DND-41 (cell line): ENCODE measurements at regions not wholly inside any gene's neighbourhood (a gene's known extent, or its start where the extent isn't known, plus 50 kb on each side); places are given as distances from the start of the nearest gene placed in this dataset.

Experiments used
- ATAC-seq: fragments of 200-7000 bp; cut with Tn5 transposase; 3 replicates; pipeline ENCODE4 v1.9.1; 2021; ENCODE audit warnings: low read depth; ENCODE audit not compliant: insufficient read depth
- DNase-seq: peaks from one replicate; pipeline ENCODE4 v3.0.0-alpha.2; 2020
- H2AFZ ChIP-seq: 2 replicates; pipeline ENCODE4 v1.6.0; 2012; ENCODE audit warnings: low read depth, low read length
- H3K27ac ChIP-seq: 2 replicates; pipeline ENCODE4 v1.5.1; 2012; ENCODE audit warnings: low read length, inconsistent platforms
- H3K27me3 ChIP-seq: fragments of 200-600 bp; sonication (generic); 2 replicates; pipeline ENCODE4 v1.6.0; 2012; ENCODE audit warnings: low read length, mild to moderate bottlenecking, inconsistent platforms; ENCODE audit not compliant: insufficient read depth, poor library complexity
- H3K36me3 ChIP-seq: 2 replicates; pipeline ENCODE4 v1.5.1; 2012; ENCODE audit warnings: low read length, inconsistent platforms; ENCODE audit not compliant: insufficient read depth
- H3K4me1 ChIP-seq: 2 replicates; pipeline ENCODE4 v1.5.1; 2012; ENCODE audit warnings: mild to moderate bottlenecking, low read length; ENCODE audit not compliant: insufficient read depth
- H3K4me2 ChIP-seq: 2 replicates; pipeline ENCODE4 v1.6.0; 2012; ENCODE audit warnings: mild to moderate bottlenecking, moderate library complexity, low read length, inconsistent platforms; ENCODE audit not compliant: insufficient read depth
- H3K4me3 ChIP-seq, 2 experiments: fragments of 200-600 bp in 1 of 2; shearing (Covaris generic) in 1 of 2; 2 replicates each; pipeline ENCODE4 v1.5.1; 2012 to 2016; ENCODE audit warnings: inconsistent platforms in 2 of 2, low read length in 2 of 2, mild to moderate bottlenecking in 2 of 2, low read depth in 1 of 2, moderate library complexity in 1 of 2
- H3K79me2 ChIP-seq: 2 replicates; pipeline ENCODE4 v1.6.0; 2012; ENCODE audit warnings: low read length, inconsistent platforms; ENCODE audit not compliant: insufficient read depth
- H3K9ac ChIP-seq: 2 replicates; pipeline ENCODE4 v1.6.0; 2012; ENCODE audit warnings: low read depth, mild to moderate bottlenecking, inconsistent platforms, low read length, moderate library complexity
- H3K9me3 ChIP-seq: 2 replicates; pipeline ENCODE4 v1.5.1; 2012; ENCODE audit warnings: low read length, moderate library complexity, mild to moderate bottlenecking, inconsistent platforms; ENCODE audit not compliant: insufficient read depth, severe bottlenecking
- H4K20me1 ChIP-seq: 2 replicates; pipeline ENCODE4 v1.6.0; 2012; ENCODE audit warnings: low read length; ENCODE audit not compliant: insufficient read depth
- EZH2 ChIP-seq: IDR thresholded peaks from 3 replicates; pipeline ENCODE4 v1.6.1; 2012; ENCODE audit warnings: borderline replicate concordance, low read depth, mild to moderate bottlenecking, moderate library complexity, low read length, inconsistent platforms; ENCODE audit not compliant: severe bottlenecking
- TF ChIP-seq, protein P1 (sequence below): IDR thresholded peaks from 2 replicates; pipeline ENCODE4 v1.5.1; 2012; ENCODE audit warnings: borderline replicate concordance, low read length, moderate library complexity, mild to moderate bottlenecking; ENCODE audit not compliant: poor library complexity, severe bottlenecking; ENCODE audit errors: extremely low read depth

DNA sequence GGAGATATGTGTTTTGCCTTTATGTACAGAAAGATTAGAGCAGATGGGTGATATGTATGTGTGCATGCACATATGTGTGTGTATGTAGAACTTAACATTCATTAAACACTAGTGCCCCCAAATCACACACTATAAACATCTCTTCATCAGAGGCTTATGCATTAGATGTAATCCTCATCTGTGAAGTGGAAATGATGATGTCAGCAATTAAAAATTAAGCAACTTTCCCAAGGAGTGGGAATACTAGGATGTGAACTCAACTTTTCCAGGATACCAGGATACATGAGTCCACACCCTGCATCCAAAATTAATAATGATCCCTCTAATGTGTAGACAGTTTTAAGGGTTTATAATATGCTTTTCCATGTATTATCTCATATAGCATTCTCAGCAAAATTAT is 127.7 kb upstream of the ADAMTS18 start:
- Histone ChIP-seq H3K27me3 (peaks cover 7% of the 10 kb centered on the region), H3K36me3 (no peaks in the 10 kb centered on the region)

DNA sequence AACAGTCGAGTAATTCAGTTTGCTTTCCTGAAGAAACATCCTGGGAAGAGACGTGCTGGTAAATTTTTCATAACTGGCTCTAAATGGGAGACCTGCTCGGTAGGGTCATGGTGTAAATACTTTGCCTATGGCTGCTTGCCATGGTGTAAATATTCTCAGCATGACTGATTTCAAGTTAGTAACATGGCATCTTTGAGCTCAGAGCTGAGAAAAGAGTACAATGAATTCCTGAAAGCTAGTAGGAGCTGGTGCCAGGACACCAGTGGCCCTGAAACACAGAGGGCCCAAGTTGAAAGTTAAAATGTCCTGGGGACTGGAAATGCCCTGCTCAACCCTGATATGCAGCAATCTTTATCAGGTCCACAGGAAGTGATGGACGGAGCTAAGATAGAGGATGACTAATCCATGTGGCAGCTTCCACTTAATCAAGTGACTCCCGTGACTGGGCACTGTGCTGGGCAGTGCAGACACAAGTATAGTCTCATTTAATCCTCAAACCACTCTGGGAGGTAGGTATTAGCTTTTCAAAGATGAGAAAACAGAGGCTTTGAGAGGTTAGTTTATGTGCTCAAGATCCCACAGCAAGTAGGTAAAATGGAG is 130.1 kb upstream of the ADAMTS18 start:
- Histone ChIP-seq H3K79me2 (no peaks in the 10 kb centered on the region), H3K9me3 (no peaks in the 10 kb centered on the region), H4K20me1 (no peaks in the 10 kb centered on the region), H3K4me2 (no peak overlapping the region), H3K4me3 (no peak overlapping the region), H3K9ac (no peak overlapping the region), H2AFZ (no peak overlapping the region), H3K27me3 (peaks cover 7% of the 10 kb centered on the region), H3K27ac (no peak overlapping the region), H3K4me1 (no peaks in the 10 kb centered on the region), H3K36me3 (no peaks in the 10 kb centered on the region)
- DNase-seq = no peak
- no peak for ATAC-seq
- TF ChIP-seq EZH2 = no peak
- TF ChIP-seq, protein P1, sequence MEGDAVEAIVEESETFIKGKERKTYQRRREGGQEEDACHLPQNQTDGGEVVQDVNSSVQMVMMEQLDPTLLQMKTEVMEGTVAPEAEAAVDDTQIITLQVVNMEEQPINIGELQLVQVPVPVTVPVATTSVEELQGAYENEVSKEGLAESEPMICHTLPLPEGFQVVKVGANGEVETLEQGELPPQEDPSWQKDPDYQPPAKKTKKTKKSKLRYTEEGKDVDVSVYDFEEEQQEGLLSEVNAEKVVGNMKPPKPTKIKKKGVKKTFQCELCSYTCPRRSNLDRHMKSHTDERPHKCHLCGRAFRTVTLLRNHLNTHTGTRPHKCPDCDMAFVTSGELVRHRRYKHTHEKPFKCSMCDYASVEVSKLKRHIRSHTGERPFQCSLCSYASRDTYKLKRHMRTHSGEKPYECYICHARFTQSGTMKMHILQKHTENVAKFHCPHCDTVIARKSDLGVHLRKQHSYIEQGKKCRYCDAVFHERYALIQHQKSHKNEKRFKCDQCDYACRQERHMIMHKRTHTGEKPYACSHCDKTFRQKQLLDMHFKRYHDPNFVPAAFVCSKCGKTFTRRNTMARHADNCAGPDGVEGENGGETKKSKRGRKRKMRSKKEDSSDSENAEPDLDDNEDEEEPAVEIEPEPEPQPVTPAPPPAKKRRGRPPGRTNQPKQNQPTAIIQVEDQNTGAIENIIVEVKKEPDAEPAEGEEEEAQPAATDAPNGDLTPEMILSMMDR = no peak

More for the DNA sequence above, 127.7 kb upstream of the ADAMTS18 start:
- no peak overlapping the region for H2AFZ ChIP-seq
- H3K79me2 ChIP-seq = no peaks in the 10 kb centered on the region
- H3K27ac ChIP-seq = no peak overlapping the region
- ATAC-seq (no peak), DNase-seq (no peak)
- H3K9ac ChIP-seq = no peak overlapping the region
- H4K20me1 ChIP-seq = no peaks in the 10 kb centered on the region
- H3K4me3 ChIP-seq = no peak overlapping the region
- no peaks in the 10 kb centered on the region for H3K9me3 ChIP-seq
- no peak for TF ChIP-seq EZH2
- TF ChIP-seq, protein P1 = no peak
- H3K4me2 ChIP-seq = no peak overlapping the region
- no peaks in the 10 kb centered on the region for H3K4me1 ChIP-seq

DNA sequence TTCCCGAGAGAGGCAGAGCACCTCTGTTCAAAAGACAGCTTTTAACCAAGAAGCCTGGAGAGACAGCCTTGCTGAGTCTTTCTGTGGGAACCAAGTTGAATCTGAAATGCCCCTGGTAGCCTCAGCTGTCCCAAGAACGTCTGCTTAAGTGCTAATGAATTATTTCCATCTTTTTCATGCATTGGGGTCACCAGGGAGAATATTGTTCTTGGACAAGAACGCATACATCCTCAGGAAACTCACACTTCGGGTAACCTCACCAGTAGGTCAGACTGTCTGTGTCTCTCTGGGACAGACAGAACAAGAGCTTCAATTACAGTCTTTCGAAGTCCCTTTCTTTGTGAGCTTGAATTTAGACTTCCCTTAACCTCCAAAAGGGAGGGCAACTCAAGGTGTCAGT is 134.6 kb upstream of the ADAMTS18 start:
- DNase-seq (no peak), ATAC-seq (no peak)
- no peak for TF ChIP-seq EZH2
- TF ChIP-seq, protein P1 = no peak
- Histone ChIP-seq H2AFZ (no peak overlapping the region), H3K4me1 (no peaks in the 10 kb centered on the region), H3K27ac (no peak overlapping the region), H4K20me1 (no peaks in the 10 kb centered on the region), H3K36me3 (no peaks in the 10 kb centered on the region), H3K27me3 (peaks cover 6% of the 10 kb centered on the region), H3K4me2 (no peak overlapping the region), H3K9ac (no peak overlapping the region), H3K79me2 (no peaks in the 10 kb centered on the region), H3K9me3 (no peaks in the 10 kb centered on the region), H3K4me3 (no peak overlapping the region)

DNA sequence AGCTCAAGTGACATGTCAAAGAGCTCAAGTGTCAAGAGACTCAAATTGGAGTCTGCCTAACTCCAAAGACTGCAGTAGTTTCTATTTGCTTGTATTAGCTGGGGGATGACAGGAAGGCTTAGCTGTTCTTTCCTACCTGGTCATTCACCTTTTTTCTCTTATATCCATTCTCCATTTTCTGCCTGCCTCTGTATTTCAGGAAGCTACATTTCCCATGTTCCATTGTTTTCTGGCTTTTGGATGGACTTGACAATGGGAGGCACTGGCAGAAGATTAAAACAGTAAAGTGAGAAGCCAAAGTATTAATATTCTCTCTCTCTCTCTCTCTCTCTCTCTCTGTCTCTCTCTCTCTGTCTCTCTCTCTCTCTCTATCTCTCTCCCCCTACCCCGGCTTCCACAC is 135.7 kb upstream of the ADAMTS18 start:
- ATAC-seq (no peak), DNase-seq (no peak)
- Histone ChIP-seq H2AFZ (no peak overlapping the region), H3K27me3 (peaks cover 6% of the 10 kb centered on the region), H4K20me1 (no peaks in the 10 kb centered on the region), H3K27ac (no peak overlapping the region), H3K79me2 (no peaks in the 10 kb centered on the region), H3K4me3 (no peak overlapping the region), H3K4me1 (no peaks in the 10 kb centered on the region), H3K36me3 (no peaks in the 10 kb centered on the region), H3K9me3 (no peaks in the 10 kb centered on the region), H3K9ac (no peak overlapping the region), H3K4me2 (no peak overlapping the region)
- TF ChIP-seq, protein P1 = no peak
- TF ChIP-seq EZH2 = no peak
